Fibroblast of the aortic adventitia (primary cell): ENCODE measurements at regions not wholly inside any gene's neighbourhood (a gene's known extent, or its start where the extent isn't known, plus 50 kb on each side); places are given as distances from the start of the nearest gene placed in this dataset.

ENCODE experiments used
- DNase-seq: peaks from one replicate; pipeline ENCODE4 v3.0.0-alpha.2; 2010; ENCODE audit warnings: low read depth
- H3K4me3 ChIP-seq: 2 replicates; pipeline ENCODE4 v1.5.1; 2011; ENCODE audit warnings: low read depth, mild to moderate bottlenecking, control low read depth, low read length, moderate library complexity
- CTCF ChIP-seq: IDR thresholded peaks from 2 replicates; pipeline ENCODE4 v1.5.1; 2011; ENCODE audit warnings: mild to moderate bottlenecking, low read length, control low read depth, inconsistent platforms; ENCODE audit not compliant: insufficient read depth

GRCh38 chr13:107884564-107884963 lies 330.8 kb downstream of the LIG4 start:
- no peak for DNase-seq
- TF ChIP-seq CTCF = no peak
- H3K4me3 ChIP-seq = no peak overlapping the region

DNA sequence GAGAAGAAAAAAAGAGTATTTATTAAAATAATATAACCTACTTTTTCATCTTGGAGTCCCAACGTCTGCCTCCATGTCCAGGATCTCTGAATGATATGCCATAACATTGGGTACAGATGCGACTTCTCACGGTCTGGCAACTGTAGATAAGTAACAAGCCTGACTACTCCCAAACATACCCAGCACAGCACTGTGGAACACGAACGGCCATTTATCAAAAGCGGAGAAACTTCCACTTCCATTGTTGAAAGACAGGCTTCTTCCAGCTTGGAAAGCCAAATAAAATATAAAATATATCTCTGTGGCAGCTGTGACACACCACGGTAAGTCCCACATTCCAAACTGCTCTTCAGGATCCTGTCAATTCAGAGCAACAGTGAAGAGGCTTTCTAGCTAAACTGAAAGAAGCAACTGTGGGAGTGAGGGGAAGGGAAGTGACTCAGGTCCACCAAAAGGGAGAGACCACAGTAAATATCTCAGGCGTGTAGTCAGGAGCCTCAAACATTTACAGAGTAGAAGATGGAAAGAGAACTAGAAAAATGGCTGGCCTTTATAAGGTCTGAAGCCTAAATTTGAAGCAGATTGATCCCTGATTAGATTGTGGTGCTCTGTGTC lies 331.7 kb downstream of the LIG4 start:
- no peak for TF ChIP-seq CTCF
- no peak for DNase-seq
- H3K4me3 ChIP-seq = no peak overlapping the region

DNA sequence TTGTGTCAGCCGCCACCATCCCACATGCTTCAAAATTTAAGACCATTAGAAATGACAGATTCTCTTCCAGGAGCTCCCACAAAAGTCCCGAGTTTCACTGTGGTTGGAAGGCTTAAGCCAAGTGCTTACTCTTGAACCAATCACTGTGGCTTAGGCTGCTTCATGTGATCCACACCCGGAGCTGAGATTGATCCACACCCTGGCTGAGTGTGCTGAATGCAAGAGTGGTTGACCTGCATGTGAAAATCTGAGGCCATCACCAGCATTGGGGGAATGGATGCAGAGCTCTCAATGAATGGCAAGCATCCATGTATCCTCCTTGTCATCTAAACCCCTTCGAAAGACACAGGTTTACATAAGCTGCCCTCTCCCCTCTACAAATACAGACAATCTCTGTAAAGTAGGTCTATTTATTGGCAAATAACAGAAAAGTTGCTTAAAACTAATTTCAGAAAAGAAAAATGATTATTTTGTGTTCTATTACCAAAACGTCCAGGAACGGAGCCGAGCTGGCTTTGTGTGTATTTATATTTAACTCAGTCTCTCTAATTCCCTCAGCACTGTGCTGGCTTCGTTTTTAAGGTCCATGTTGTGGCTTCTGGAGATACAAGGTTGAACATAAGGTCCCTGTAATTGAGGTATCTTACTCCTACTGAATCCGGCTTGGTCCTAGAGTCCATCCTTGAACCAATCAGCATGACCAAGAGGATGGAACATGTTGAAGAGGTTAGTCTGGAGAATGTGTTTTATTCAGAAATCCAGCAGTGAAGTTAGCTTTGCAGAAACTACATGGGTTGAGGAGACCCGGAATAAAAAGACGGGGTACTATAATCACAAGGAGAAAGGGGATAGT lies 332.4 kb downstream of the LIG4 start:
- DNase-seq = no peak
- no peak for TF ChIP-seq CTCF
- H3K4me3 ChIP-seq = no peak overlapping the region

- TF ChIP-seq CTCF = no peak
- no peak overlapping the region for H3K4me3 ChIP-seq
- no peak for DNase-seq
Observed at GRCh38 chr13:107881362-107881761, 334.0 kb downstream of the LIG4 start.

DNA sequence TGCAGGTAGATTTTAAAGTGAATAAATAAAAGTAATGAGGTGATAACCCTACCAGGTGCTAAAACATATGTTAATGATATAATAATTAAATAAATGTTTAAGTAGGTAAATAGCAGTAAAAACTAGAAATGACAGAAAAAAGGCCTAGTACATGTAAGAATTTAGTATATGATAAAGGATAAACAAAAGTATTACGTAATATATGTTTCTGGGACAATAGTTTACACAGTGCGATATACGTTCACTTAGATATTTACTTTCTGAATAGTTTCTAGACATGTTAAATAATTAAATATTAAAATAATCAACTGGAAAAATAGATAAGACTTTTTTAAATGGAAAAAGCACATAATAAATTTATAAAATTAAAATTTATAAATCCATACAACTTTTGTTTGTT lies 340.9 kb downstream of the LIG4 start:
- no peak for DNase-seq
- no peak for TF ChIP-seq CTCF
- H3K4me3 ChIP-seq = no peak overlapping the region

- TF ChIP-seq CTCF = no peak
- H3K4me3 ChIP-seq = no peak overlapping the region
- no peak for DNase-seq
Observed at GRCh38 chr13:107873926-107874325, 341.4 kb downstream of the LIG4 start.
